ENCODE measurements at regions not wholly inside any gene's neighbourhood (a gene's known extent, or its start where the extent isn't known, plus 50 kb on each side); places are given as distances from the start of the nearest gene placed in this dataset.
A peak's percentile ranks its signal among the peaks of the same experiment; 100 is the strongest.

- TF ChIP-seq CEBPB (IDR thresholded peaks at IDR 0.05) = no peak
- no peak for TF ChIP-seq TEAD4 (IDR thresholded peaks at IDR 0.05)
- no peak for TF ChIP-seq ZBTB7A (IDR thresholded peaks at IDR 0.05; ENCODE audit: low read depth)
- no peak for TF ChIP-seq EGR1 (IDR thresholded peaks at IDR 0.05)
- no peak for TF ChIP-seq CREB1 (IDR thresholded peaks at IDR 0.05; ENCODE audit: low read depth)
Measured at GRCh38 chr7:32400676-32401075, 89.5 kb downstream of the LSM5 start.

- TF ChIP-seq USF1 (IDR thresholded peaks at IDR 0.05) (no peak), NFIC (IDR thresholded peaks at IDR 0.05) (no peak), RAD21 (IDR thresholded peaks at IDR 0.05; ENCODE audit: low read depth) (no peak), CEBPB (IDR thresholded peaks at IDR 0.05) (no peak), TAF1 (IDR thresholded peaks at IDR 0.05; ENCODE audit: low read depth) (no peak), EP300 (IDR thresholded peaks at IDR 0.05; ENCODE audit: borderline replicate concordance) (no peak), REST (IDR thresholded peaks at IDR 0.05; ENCODE audit: low read depth) (no peak), MAX (IDR thresholded peaks at IDR 0.05) (no peak), TEAD4 (IDR thresholded peaks at IDR 0.05) (no peak), FOXM1 (IDR thresholded peaks at IDR 0.05; ENCODE audit: borderline replicate concordance, low read depth) (no peak)
Measured at GRCh38 chr7:32399311-32399710, 90.9 kb downstream of the LSM5 start.

- TF ChIP-seq EGR1 (IDR thresholded peaks at IDR 0.05) (no peak), MAX (IDR thresholded peaks at IDR 0.05) (no peak), CREB1 (IDR thresholded peaks at IDR 0.05; ENCODE audit: low read depth) (no peak), NFIC (IDR thresholded peaks at IDR 0.05) (no peak), TAF1 (IDR thresholded peaks at IDR 0.05; ENCODE audit: low read depth) (no peak), USF1 (IDR thresholded peaks at IDR 0.05) (no peak), RAD21 (IDR thresholded peaks at IDR 0.05; ENCODE audit: low read depth) (no peak), TEAD4 (IDR thresholded peaks at IDR 0.05) (no peak), REST (IDR thresholded peaks at IDR 0.05; ENCODE audit: low read depth) (no peak), FOXM1 (IDR thresholded peaks at IDR 0.05; ENCODE audit: borderline replicate concordance, low read depth) (no peak)
Measured at GRCh38 chr7:32395168-32395567, 95.0 kb downstream of the LSM5 start.

GRCh38 chr7:32393861-32394260 is 96.3 kb downstream of the LSM5 start:
- TF ChIP-seq CEBPB (IDR thresholded peaks at IDR 0.05) = no peak
- no peak for TF ChIP-seq TAF1 (IDR thresholded peaks at IDR 0.05; ENCODE audit: low read depth)
- no peak for TF ChIP-seq REST (IDR thresholded peaks at IDR 0.05; ENCODE audit: low read depth)
- no peak for TF ChIP-seq YY1 (IDR thresholded peaks at IDR 0.05; ENCODE audit: low read depth)

- TF ChIP-seq REST (IDR thresholded peaks at IDR 0.05; ENCODE audit: low read depth) = no peak
- peak; percentile 2; the same call in 1 of the 2 replicates for TF ChIP-seq RAD21 (IDR thresholded peaks at IDR 0.05; ENCODE audit: low read depth)
Measured at GRCh38 chr7:32390210-32390609, 100.0 kb downstream of the LSM5 start.

All from Ishikawa (cell line).